Endothelial cell of umbilical vein (primary cell): ENCODE measurements at regions not wholly inside any gene's neighbourhood (a gene's known extent, or its start where the extent isn't known, plus 50 kb on each side); places are given as distances from the start of the nearest gene placed in this dataset.

ENCODE experiments used
- BruUV-seq: library from RNA; stranded (reverse); fragments of 400-500 nt; replicated peaks from 2 replicates; lab custom pipeline; 2021; lab: Mats Ljungman, UMichigan
- CTCF ChIA-PET: fragments of 300-600, 350-600 bp; sonication (Branson Sonifier 250); formaldehyde crosslinking; loops from one replicate; lab custom pipeline; 2021; ENCODE audit warnings: antibody characterized with exemption, inconsistent platforms; lab: Charles Lee
- POLR2A ChIA-PET: fragments of 300-600, 350-600 bp; sonication (Branson Sonifier 250); formaldehyde crosslinking; loops from one replicate; lab custom pipeline; 2021; ENCODE audit warnings: antibody characterized with exemption, inconsistent platforms; lab: Charles Lee
- DNase-seq: peaks from one replicate; pipeline ENCODE4 v3.0.0-alpha.2; 2011; ENCODE audit warnings: low read depth, low spot score
- FAIRE-seq: peaks from 2 replicates; lab custom pipeline; 2011; peaks lifted over from hg19 to GRCh38; lab: Jason Lieb, UNC
- H2AFZ ChIP-seq: 2 replicates; pipeline ENCODE4 v1.6.0; 2012; ENCODE audit warnings: low read depth, low read length, control low read depth, inconsistent platforms
- H3K27ac ChIP-seq: 2 replicates; pipeline ENCODE4 v1.5.1; 2011; ENCODE audit warnings: low read depth, mild to moderate bottlenecking, control low read depth, low read length, moderate library complexity; ENCODE audit not compliant: insufficient read depth
- H3K27me3 ChIP-seq, 2 experiments: 2 replicates each; pipeline versions ENCODE4 v1.6.0 to v1.6.1; 2011; ENCODE audit warnings: low read length in 2 of 2, mixed read lengths in 1 of 2; ENCODE audit not compliant: control insufficient read depth in 2 of 2, insufficient read depth in 2 of 2
- H3K36me3 ChIP-seq, 2 experiments: 2 replicates in 1 of 2; 3 replicates in 1 of 2; pipeline ENCODE4 v1.5.1; 2011; ENCODE audit warnings: low read length in 2 of 2, mild to moderate bottlenecking in 1 of 2, moderate library complexity in 1 of 2; ENCODE audit not compliant: control insufficient read depth in 2 of 2, insufficient read depth in 2 of 2; ENCODE audit errors: extremely low read depth in 1 of 2
- H3K4me1 ChIP-seq: 3 replicates; pipeline ENCODE4 v1.5.1; 2011; ENCODE audit warnings: mild to moderate bottlenecking, low read length; ENCODE audit not compliant: control insufficient read depth, insufficient read depth; ENCODE audit errors: extremely low read depth
- H3K4me2 ChIP-seq: 2 replicates; pipeline ENCODE4 v1.6.1; 2011; ENCODE audit warnings: low read length, control low read depth, mixed read lengths; ENCODE audit not compliant: insufficient read depth
- H3K4me3 ChIP-seq, 3 experiments: fragments of 200-600 bp in 1 of 3; sonication (generic), shearing (Covaris generic) in 1 of 3; replicated peaks in 1 of 3; 2 replicates each; pipeline ENCODE4 v1.5.1; 2011 to 2016; ENCODE audit warnings: control low read depth in 3 of 3, low read length in 3 of 3, mild to moderate bottlenecking in 2 of 3, inconsistent platforms in 1 of 3, low read depth in 1 of 3, moderate library complexity in 1 of 3; ENCODE audit not compliant: insufficient read depth in 1 of 3
- H3K79me2 ChIP-seq: 2 replicates; pipeline ENCODE4 v1.6.0; 2012; ENCODE audit warnings: low read length, inconsistent platforms; ENCODE audit not compliant: control insufficient read depth, insufficient read depth
- H3K9ac ChIP-seq: replicated peaks from 2 replicates; pipeline ENCODE3; 2011; ENCODE audit warnings: low read length, control low read depth; ENCODE audit not compliant: insufficient read depth; ENCODE audit errors: extremely low read depth
- H3K9me1 ChIP-seq: replicated peaks from 3 replicates; pipeline ENCODE4 v1.6.0; 2011; ENCODE audit warnings: mild to moderate bottlenecking, low read length; ENCODE audit not compliant: control insufficient read depth, insufficient read depth; ENCODE audit errors: extremely low read depth
- H3K9me3 ChIP-seq: replicated peaks from 2 replicates; pipeline ENCODE4 v1.5.1; 2012; ENCODE audit warnings: low read length, inconsistent platforms; ENCODE audit not compliant: control insufficient read depth, insufficient read depth
- H4K20me1 ChIP-seq: replicated peaks from 2 replicates; pipeline ENCODE3; 2011; ENCODE audit warnings: mild to moderate bottlenecking, low read length; ENCODE audit not compliant: control insufficient read depth, insufficient read depth; ENCODE audit errors: extremely low read depth
- EZH2 ChIP-seq: IDR thresholded peaks from 2 replicates; pipeline ENCODE4 v1.6.1; 2012; ENCODE audit warnings: borderline replicate concordance, low read depth, mild to moderate bottlenecking, moderate library complexity, low read length, inconsistent platforms; ENCODE audit not compliant: severe bottlenecking
- FOS ChIP-seq: IDR thresholded peaks from 2 replicates; pipeline ENCODE4 v1.6.1; 2011; ENCODE audit warnings: mild to moderate bottlenecking, low read length, moderate library complexity, borderline replicate concordance; ENCODE audit not compliant: insufficient read depth
- GATA2 ChIP-seq: IDR thresholded peaks from 2 replicates; pipeline ENCODE4 v1.7.0; 2011; ENCODE audit warnings: low read depth, mild to moderate bottlenecking, moderate library complexity, mixed read lengths, low read length; ENCODE audit not compliant: insufficient read length, insufficient read depth
- JUN ChIP-seq: IDR thresholded peaks from 2 replicates; pipeline ENCODE4 v1.6.1; 2011; ENCODE audit warnings: borderline replicate concordance, low read depth; ENCODE audit not compliant: insufficient read length, insufficient read depth
- MAX ChIP-seq: IDR thresholded peaks from 2 replicates; pipeline ENCODE4 v1.6.1; 2011; ENCODE audit not compliant: insufficient read depth, insufficient read length
- MYC ChIP-seq: IDR thresholded peaks from one replicate; pipeline ENCODE4 v1.6.1; 2011; ENCODE audit warnings: mild to moderate bottlenecking, low read depth, low read length
- POLR2A ChIP-seq: IDR thresholded peaks from 2 replicates; pipeline ENCODE4 v1.6.1; 2012; ENCODE audit warnings: low read depth, mild to moderate bottlenecking, control low read depth, low read length
- POLR2AphosphoS5 ChIP-seq: IDR thresholded peaks from 2 replicates; pipeline ENCODE4 v1.6.1; 2012; ENCODE audit warnings: low read depth, mild to moderate bottlenecking, control low read depth, low read length, moderate library complexity; ENCODE audit not compliant: insufficient read depth
- dilution Hi-C: fragments of 300-500 bp; cut with MboI; formaldehyde crosslinking; loops from one replicate; pipeline ENCODE4 v1.15.0; 2019; ENCODE audit warnings: low sequenced_read_pairs; ENCODE audit not compliant: extremely low pct_ligation_motif_present
- intact Hi-C: fragments of 100-400 bp; cut with micrococcal nuclease; formaldehyde crosslinking; loops from one replicate; pipeline ENCODE4 v1.10.0; 2022
- TF ChIP-seq, protein P1 (sequence below), 2 donors: IDR thresholded peaks; 1 replicate in 1 of 2; 2 replicates in 1 of 2; pipeline ENCODE4 v1.5.1; 2011; ENCODE audit warnings: low read length in 2 of 2, mild to moderate bottlenecking in 2 of 2, moderate library complexity in 2 of 2, control low read depth in 1 of 2, inconsistent platforms in 1 of 2, low read depth in 1 of 2; ENCODE audit not compliant: insufficient read depth in 1 of 2; ENCODE audit errors: extremely low read depth in 1 of 2

DNA sequence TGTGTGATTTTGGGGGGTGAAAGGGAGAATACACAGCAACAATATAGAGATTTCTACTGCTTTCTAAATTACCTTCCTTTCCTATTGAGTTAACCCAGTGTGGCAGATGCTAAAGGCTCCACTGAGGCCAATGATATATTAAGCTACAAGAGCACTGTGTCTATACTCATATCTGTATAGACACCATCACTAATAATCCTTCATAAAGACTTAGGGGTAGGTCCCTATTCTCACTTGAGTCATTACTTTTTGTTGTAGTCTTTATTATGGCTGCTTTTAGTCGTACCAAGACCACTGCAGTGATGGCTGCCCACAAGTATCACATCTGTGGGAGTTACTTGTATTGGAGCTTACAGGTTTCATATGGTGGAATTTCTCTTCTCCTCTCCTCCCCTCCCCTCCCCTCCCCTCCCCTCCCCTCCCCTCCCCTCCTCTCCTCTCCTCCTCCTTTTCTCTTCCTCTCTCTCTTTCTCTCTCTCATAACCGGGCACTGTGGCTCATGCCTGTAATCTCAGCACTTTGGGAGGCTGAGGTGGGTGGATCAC lies 637.6 kb downstream of the ADCYAP1 start:
- ChIA-PET POLR2A (no interaction called here), CTCF (no interaction called here)
- no peak overlapping the region for H2AFZ ChIP-seq
- H3K9me1 ChIP-seq: no peaks in the 10 kb centered on the region
- FAIRE-seq (no peak), DNase-seq (no peak)
- no peaks in the 10 kb centered on the region for H3K27me3 ChIP-seq
- H3K4me3 ChIP-seq: no peak overlapping the region
- H3K4me1 ChIP-seq: no peaks in the 10 kb centered on the region
- peaks cover 2% of the 10 kb centered on the region for H3K9me3 ChIP-seq
- no peaks in the 10 kb centered on the region for H3K79me2 ChIP-seq
- TF ChIP-seq, protein P1, sequence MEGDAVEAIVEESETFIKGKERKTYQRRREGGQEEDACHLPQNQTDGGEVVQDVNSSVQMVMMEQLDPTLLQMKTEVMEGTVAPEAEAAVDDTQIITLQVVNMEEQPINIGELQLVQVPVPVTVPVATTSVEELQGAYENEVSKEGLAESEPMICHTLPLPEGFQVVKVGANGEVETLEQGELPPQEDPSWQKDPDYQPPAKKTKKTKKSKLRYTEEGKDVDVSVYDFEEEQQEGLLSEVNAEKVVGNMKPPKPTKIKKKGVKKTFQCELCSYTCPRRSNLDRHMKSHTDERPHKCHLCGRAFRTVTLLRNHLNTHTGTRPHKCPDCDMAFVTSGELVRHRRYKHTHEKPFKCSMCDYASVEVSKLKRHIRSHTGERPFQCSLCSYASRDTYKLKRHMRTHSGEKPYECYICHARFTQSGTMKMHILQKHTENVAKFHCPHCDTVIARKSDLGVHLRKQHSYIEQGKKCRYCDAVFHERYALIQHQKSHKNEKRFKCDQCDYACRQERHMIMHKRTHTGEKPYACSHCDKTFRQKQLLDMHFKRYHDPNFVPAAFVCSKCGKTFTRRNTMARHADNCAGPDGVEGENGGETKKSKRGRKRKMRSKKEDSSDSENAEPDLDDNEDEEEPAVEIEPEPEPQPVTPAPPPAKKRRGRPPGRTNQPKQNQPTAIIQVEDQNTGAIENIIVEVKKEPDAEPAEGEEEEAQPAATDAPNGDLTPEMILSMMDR (IDR thresholded peaks at IDR 0.05; ENCODE audit: extremely low read depth in 1 of 2, insufficient read depth in 1 of 2, low read depth in 1 of 2, low read length in 2 of 2): no peak
- TF ChIP-seq MYC (no peak), GATA2 (no peak), FOS (no peak), JUN (no peak), POLR2A (no peak), MAX (no peak), POLR2AphosphoS5 (no peak), EZH2 (no peak)
- no peak overlapping the region for H3K9ac ChIP-seq
- BruUV-seq: no TSS peak
- no peaks in the 10 kb centered on the region for H4K20me1 ChIP-seq
- H3K36me3 ChIP-seq: no peaks in the 10 kb centered on the region
- dilution Hi-C loops (no loop called here), intact Hi-C loops (no loop called here)
- H3K4me2 ChIP-seq: no peak overlapping the region
- no peak overlapping the region for H3K27ac ChIP-seq
